H9 (cell line): ENCODE measurements at regions not wholly inside any gene's neighbourhood (a gene's known extent, or its start where the extent isn't known, plus 50 kb on each side); places are given as distances from the start of the nearest gene placed in this dataset.

Experiments
- DNase-seq: peaks from one replicate; pipeline ENCODE4 v3.0.0-alpha.2; 2017
- H2AFZ ChIP-seq: one replicate; pipeline ENCODE4 v1.6.1; 2013; ENCODE audit warnings: mild to moderate bottlenecking, low read length, control low read depth, moderate library complexity
- H2AK5ac ChIP-seq: 2 replicates; pipeline ENCODE4 v1.6.1; 2013; ENCODE audit warnings: low read length, control low read depth, mixed read lengths; ENCODE audit not compliant: insufficient read length
- H2BK120ac ChIP-seq: one replicate; pipeline ENCODE4 v1.6.1; 2013; ENCODE audit warnings: low read depth, mild to moderate bottlenecking, low read length, control low read depth, inconsistent platforms; ENCODE audit not compliant: poor library complexity, severe bottlenecking
- H2BK12ac ChIP-seq: 2 replicates; pipeline ENCODE4 v1.6.1; 2013; ENCODE audit warnings: low read length, control low read depth, mixed read lengths, low read depth; ENCODE audit not compliant: insufficient read length
- H2BK15ac ChIP-seq: 2 replicates; pipeline ENCODE4 v1.6.1; 2013; ENCODE audit warnings: low read depth, low read length, control low read depth
- H2BK20ac ChIP-seq: one replicate; pipeline ENCODE4 v1.6.1; 2013; ENCODE audit warnings: low read depth, mild to moderate bottlenecking, low read length, control low read depth, inconsistent platforms; ENCODE audit not compliant: poor library complexity, severe bottlenecking
- H2BK5ac ChIP-seq: 2 replicates; pipeline ENCODE4 v1.6.1; 2013; ENCODE audit warnings: low read length, control low read depth, mixed read lengths; ENCODE audit not compliant: insufficient read length
- H3K14ac ChIP-seq: 2 replicates; pipeline ENCODE4 v1.6.1; 2013; ENCODE audit warnings: low read length, control low read depth; ENCODE audit not compliant: insufficient read depth
- H3K18ac ChIP-seq: 2 replicates; pipeline ENCODE4 v1.6.1; 2013; ENCODE audit warnings: low read depth, mild to moderate bottlenecking, mixed read lengths, low read length, control low read depth; ENCODE audit not compliant: insufficient read length
- H3K23ac ChIP-seq: 2 replicates; pipeline ENCODE4 v1.6.1; 2013; ENCODE audit warnings: low read length, control low read depth, mixed read lengths, low read depth; ENCODE audit not compliant: insufficient read length
- H3K23me2 ChIP-seq: 2 replicates; pipeline ENCODE4 v1.6.1; 2013; ENCODE audit warnings: low read depth, mild to moderate bottlenecking, mixed read lengths, low read length, control low read depth; ENCODE audit not compliant: insufficient read length, poor library complexity, severe bottlenecking
- H3K27ac ChIP-seq: 2 replicates; pipeline ENCODE4 v1.5.1; 2013; ENCODE audit warnings: low read length, control low read depth, mixed read lengths, low read depth; ENCODE audit not compliant: insufficient read length
- H3K27me3 ChIP-seq: 2 replicates; pipeline ENCODE4 v1.6.1; 2013; ENCODE audit warnings: low read length, control low read depth, inconsistent platforms; ENCODE audit not compliant: insufficient read depth
- H3K4ac ChIP-seq: 2 replicates; pipeline ENCODE4 v1.6.1; 2013; ENCODE audit warnings: low read depth, mild to moderate bottlenecking, control low read depth, inconsistent platforms, low read length, moderate library complexity
- H3K4me1 ChIP-seq: 2 replicates; pipeline ENCODE4 v1.6.1; 2013; ENCODE audit warnings: low read length, control low read depth, inconsistent platforms; ENCODE audit not compliant: insufficient read depth
- H3K4me2 ChIP-seq: 2 replicates; pipeline ENCODE4 v1.6.1; 2013; ENCODE audit warnings: low read length, control low read depth, mixed read lengths; ENCODE audit not compliant: insufficient read length, insufficient read depth
- H3K56ac ChIP-seq: 2 replicates; pipeline ENCODE4 v1.6.1; 2013; ENCODE audit warnings: low read depth, mild to moderate bottlenecking, mixed read lengths, low read length, control low read depth; ENCODE audit not compliant: insufficient read length
- H3K79me1 ChIP-seq: 2 replicates; pipeline ENCODE4 v1.6.1; 2013; ENCODE audit warnings: low read depth, mild to moderate bottlenecking, moderate library complexity, low read length, control low read depth, inconsistent platforms; ENCODE audit not compliant: insufficient read depth, poor library complexity, severe bottlenecking
- H3K79me2 ChIP-seq: 2 replicates; pipeline ENCODE4 v1.6.1; 2013; ENCODE audit warnings: low read length, control low read depth, inconsistent platforms; ENCODE audit not compliant: insufficient read depth
- H3K9ac ChIP-seq: 2 replicates; pipeline ENCODE4 v1.6.1; 2013; ENCODE audit warnings: low read length, control low read depth, mixed read lengths; ENCODE audit not compliant: insufficient read length; ENCODE audit errors: extremely low read depth
- H3K9me3 ChIP-seq: one replicate; pipeline ENCODE4 v1.6.1; 2013; ENCODE audit warnings: low read depth, low read length, inconsistent platforms; ENCODE audit not compliant: control insufficient read depth
- H3T11ph ChIP-seq: one replicate; pipeline ENCODE4 v1.6.1; 2013; ENCODE audit warnings: mild to moderate bottlenecking, low read length, control low read depth, inconsistent platforms
- H4K20me1 ChIP-seq: one replicate; pipeline ENCODE4 v1.6.1; 2013; ENCODE audit not compliant: control insufficient read depth, insufficient read length, insufficient read depth
- H4K5ac ChIP-seq: 2 replicates; pipeline ENCODE4 v1.6.1; 2013; ENCODE audit warnings: low read depth, mild to moderate bottlenecking, mixed read lengths, low read length, control low read depth; ENCODE audit not compliant: insufficient read length
- H4K8ac ChIP-seq: replicated peaks from 2 replicates; pipeline ENCODE4 v1.6.1; 2013; ENCODE audit warnings: low read length, control low read depth, mixed read lengths, low read depth; ENCODE audit not compliant: insufficient read length
- H4K91ac ChIP-seq: 2 replicates; pipeline ENCODE4 v1.6.1; 2013; ENCODE audit warnings: low read depth, mild to moderate bottlenecking, moderate library complexity, mixed read lengths, low read length, control low read depth; ENCODE audit not compliant: insufficient read length
- H3K27ac Mint-ChIP-seq, 3 experiments: 2 replicates in 2 of 3; 3 replicates in 1 of 3; pipeline ENCODE4 v1.8.0; 2020 to 2021; ENCODE audit warnings: mixed read lengths in 3 of 3, mild to moderate bottlenecking in 1 of 3, moderate library complexity in 1 of 3
- H3K27me3 Mint-ChIP-seq: 2 replicates; pipeline ENCODE4 v1.8.0; 2021; ENCODE audit warnings: low read depth, mild to moderate bottlenecking, moderate library complexity, mixed read lengths
- H3K36me3 Mint-ChIP-seq, 3 experiments: 2 replicates in 2 of 3; 3 replicates in 1 of 3; pipeline ENCODE4 v1.8.0; 2020 to 2021; ENCODE audit warnings: low read depth in 3 of 3, mixed read lengths in 3 of 3; ENCODE audit not compliant: insufficient read depth in 1 of 3
- H3K4me1 Mint-ChIP-seq, 2 experiments: 2 replicates each; pipeline ENCODE4 v1.8.0; 2020; ENCODE audit warnings: mixed read lengths in 2 of 2
- H3K4me3 Mint-ChIP-seq, 2 experiments: 2 replicates in 1 of 2; 3 replicates in 1 of 2; pipeline ENCODE4 v1.8.0; 2020 to 2021; ENCODE audit warnings: mild to moderate bottlenecking in 2 of 2, mixed read lengths in 2 of 2, moderate library complexity in 1 of 2
- H3K9me3 Mint-ChIP-seq, 2 experiments: 2 replicates in 1 of 2; 3 replicates in 1 of 2; pipeline ENCODE4 v1.8.0; 2020; ENCODE audit warnings: mild to moderate bottlenecking in 2 of 2, mixed read lengths in 2 of 2, moderate library complexity in 1 of 2
- CTCF ChIP-seq: fragments of 200-600 bp; sonication (generic); conservative IDR thresholded peaks from 3 replicates; pipeline ENCODE4 v1.8.0; 2021; ENCODE audit warnings: antibody characterized with exemption, mild to moderate bottlenecking
- WGBS: extraction: QIAGEN DNeasy Blood & Tissue Kit; methylation state at CpG from one replicate; pipeline ENCODE4 v1.1.7; 2013; ENCODE audit warnings: missing lambda C conversion rate, low lambda C conversion rate, mixed read lengths; ENCODE audit not compliant: insufficient read length; ENCODE audit errors: extremely low coverage; 5-methylcytosine and 5-hydroxymethylcytosine counted together

GRCh38 chr22:49213731-49214352, 613.8 kb downstream of the BRD1 start:
- no peaks in the 10 kb centered on the region for H3K4me1 Mint-ChIP-seq
- Histone ChIP-seq H3K4ac (no peak overlapping the region), H3K27me3 (no peaks in the 10 kb centered on the region), H2BK15ac (no peak overlapping the region), H3K9me3 (peaks cover 11% of the 10 kb centered on the region), H4K8ac (no peak overlapping the region), H2AFZ (no peak overlapping the region), H3K18ac (no peak overlapping the region), H2AK5ac (no peak overlapping the region), H4K20me1 (no peaks in the 10 kb centered on the region), H3K23me2 (no peaks in the 10 kb centered on the region), H2BK12ac (no peak overlapping the region), H3K4me1 (no peaks in the 10 kb centered on the region), H4K5ac (no peak overlapping the region), H4K91ac (no peak overlapping the region), H3K56ac (no peak overlapping the region), H3T11ph (no peak overlapping the region), H2BK5ac (no peak overlapping the region), H3K79me2 (no peaks in the 10 kb centered on the region), H3K79me1 (no peaks in the 10 kb centered on the region), H3K14ac (no peak overlapping the region), H3K27ac (no peak overlapping the region), H2BK20ac (no peak overlapping the region), H2BK120ac (no peak overlapping the region), H3K9ac (no peak overlapping the region), H3K23ac (no peak overlapping the region), H3K4me2 (no peak overlapping the region)
- peak; percentile 15 for DNase-seq
- no CpG with 5 or more reads among the region's 18 CpGs for WGBS
- TF ChIP-seq CTCF = peak; percentile 33; the same call in 1 of the 3 replicates
- H3K27me3 Mint-ChIP-seq = peaks cover 44% of the 10 kb centered on the region
- H3K27ac Mint-ChIP-seq = no peak overlapping the region
- no peak overlapping the region; a peak in 1 of 5 replicates for H3K4me3 Mint-ChIP-seq
- peaks cover 23 to 24% of the 10 kb centered on the region in 2 experiments for H3K9me3 Mint-ChIP-seq
- peaks cover 6 to 16% (median 6%) of the 10 kb centered on the region in 3 experiments for H3K36me3 Mint-ChIP-seq
